Adipocyte (in vitro differentiated cells): ENCODE measurements at regions not wholly inside any gene's neighbourhood (a gene's known extent, or its start where the extent isn't known, plus 50 kb on each side); places are given as distances from the start of the nearest gene placed in this dataset.

Experiments
- DNase-seq: peaks from one replicate; pipeline ENCODE4 v3.0.0-alpha.2; 2015; ENCODE audit warnings: low read depth
- H3K27me3 ChIP-seq: replicated peaks from 2 replicates; pipeline ENCODE4 v1.7.0; 2013; ENCODE audit warnings: mild to moderate bottlenecking, low read length, moderate library complexity; ENCODE audit not compliant: control insufficient read depth, insufficient read depth
- H3K36me3 ChIP-seq: 2 replicates; pipeline ENCODE4 v1.7.0; 2013; ENCODE audit warnings: low read length, mild to moderate bottlenecking, moderate library complexity; ENCODE audit not compliant: control insufficient read depth, insufficient read depth, severe bottlenecking
- H3K4me1 ChIP-seq: 2 replicates; pipeline ENCODE4 v1.7.0; 2013; ENCODE audit warnings: mild to moderate bottlenecking, low read length, moderate library complexity; ENCODE audit not compliant: control insufficient read depth, insufficient read depth
- H3K4me3 ChIP-seq: 2 replicates; pipeline ENCODE4 v1.7.0; 2013; ENCODE audit warnings: mild to moderate bottlenecking, low read length, moderate library complexity
- H3K9ac ChIP-seq: 2 replicates; pipeline ENCODE4 v1.7.0; 2013; ENCODE audit warnings: mild to moderate bottlenecking, low read length, moderate library complexity
- H3K9me3 ChIP-seq: 2 replicates; pipeline ENCODE4 v1.7.0; 2013; ENCODE audit warnings: mild to moderate bottlenecking, low read length, moderate library complexity; ENCODE audit not compliant: control insufficient read depth

DNA sequence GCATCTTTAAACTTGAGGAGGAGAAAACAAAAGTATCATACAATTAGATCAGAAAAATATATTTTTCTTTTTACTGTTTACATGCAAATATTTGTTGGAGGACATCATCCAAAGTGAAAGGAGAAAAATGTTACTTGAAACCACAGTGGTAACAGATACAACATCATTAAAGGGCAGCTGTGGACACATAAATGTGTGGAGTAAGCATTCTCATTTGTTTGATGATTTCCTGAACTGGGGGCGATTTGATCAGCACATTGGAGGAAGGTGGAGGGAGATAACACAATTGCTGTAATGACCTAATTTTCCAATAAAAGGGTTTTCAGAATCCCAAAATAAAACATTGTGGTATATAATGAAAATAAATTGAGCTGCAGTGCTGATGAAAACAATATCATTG lies 314.5 kb upstream of the HS3ST1 start:
- peak; percentile 51 for DNase-seq
- H3K4me3 ChIP-seq: no peak overlapping the region
- H3K4me1 ChIP-seq: peaks cover 13% of the 10 kb centered on the region
- H3K27me3 ChIP-seq: no peaks in the 10 kb centered on the region
- no peaks in the 10 kb centered on the region for H3K36me3 ChIP-seq
- no peak overlapping the region for H3K9ac ChIP-seq
- no peaks in the 10 kb centered on the region for H3K9me3 ChIP-seq

DNA sequence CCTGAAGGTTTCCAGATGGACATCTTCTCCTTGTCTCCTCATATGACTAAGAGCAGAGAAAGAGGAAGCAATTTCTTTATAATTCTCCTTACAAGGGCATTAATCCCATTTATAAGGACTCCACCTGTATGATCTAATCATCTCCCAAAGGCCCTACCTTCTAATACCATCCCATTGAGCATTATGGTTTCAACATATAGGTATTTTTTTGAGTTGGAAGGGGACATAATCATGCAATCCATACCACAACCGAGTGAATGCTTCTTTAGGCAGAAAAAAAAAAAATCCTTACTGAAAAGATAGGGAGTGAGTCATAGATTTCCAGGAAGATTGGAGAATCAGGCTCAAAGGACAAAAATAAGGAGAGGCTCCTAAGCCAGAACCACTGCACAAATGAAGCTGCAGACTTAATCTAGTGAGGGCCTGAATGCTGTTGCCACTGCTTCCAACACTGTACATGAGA lies 312.5 kb upstream of the HS3ST1 start:
- peak; percentile 62 for DNase-seq
- peaks cover 13% of the 10 kb centered on the region for H3K4me1 ChIP-seq
- no peaks in the 10 kb centered on the region for H3K27me3 ChIP-seq
- H3K9ac ChIP-seq: no peak overlapping the region
- no peak overlapping the region for H3K4me3 ChIP-seq
- no peaks in the 10 kb centered on the region for H3K9me3 ChIP-seq
- H3K36me3 ChIP-seq: no peaks in the 10 kb centered on the region

DNA sequence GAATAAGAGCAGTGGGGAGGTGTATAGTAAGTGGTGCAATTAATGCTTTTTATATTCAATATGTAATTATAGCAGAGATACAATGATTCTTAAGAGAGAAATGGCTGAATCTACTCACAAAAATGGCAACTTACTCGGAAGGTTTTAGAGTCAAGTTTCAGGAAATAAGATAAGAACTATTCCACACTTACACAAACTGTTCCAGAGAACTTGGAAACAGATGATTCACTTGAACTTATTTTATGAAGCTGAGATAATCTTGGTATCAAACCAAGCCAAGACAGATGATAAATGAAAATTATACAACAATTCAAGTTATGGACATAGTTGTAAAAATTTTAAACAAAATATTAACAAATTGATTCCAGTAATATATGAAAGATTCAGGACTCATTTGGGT lies 311.3 kb upstream of the HS3ST1 start:
- peak; percentile 30 for DNase-seq
- no peaks in the 10 kb centered on the region for H3K36me3 ChIP-seq
- H3K27me3 ChIP-seq: no peaks in the 10 kb centered on the region
- peaks cover 13% of the 10 kb centered on the region for H3K4me1 ChIP-seq
- H3K4me3 ChIP-seq: no peak overlapping the region
- no peaks in the 10 kb centered on the region for H3K9me3 ChIP-seq
- no peak overlapping the region for H3K9ac ChIP-seq

DNA sequence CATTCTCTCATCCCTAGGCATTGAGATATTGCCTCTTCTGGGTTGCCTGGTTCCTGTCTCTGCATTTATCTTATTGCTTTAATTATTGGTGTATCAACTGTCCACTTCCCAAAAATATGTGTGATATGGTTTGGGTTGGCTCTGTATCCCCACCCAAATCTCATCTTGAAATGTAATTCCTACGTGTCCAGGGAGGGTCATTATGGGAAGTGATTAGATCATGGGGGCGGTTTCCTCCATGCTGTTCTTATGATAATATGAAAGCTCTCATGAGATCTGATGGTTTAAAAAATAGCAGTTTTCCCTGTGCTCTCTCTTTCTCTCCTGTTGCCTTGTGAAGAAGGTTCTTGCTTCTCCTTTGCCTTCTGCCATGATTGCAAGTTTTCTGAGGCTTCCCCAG lies 308.3 kb upstream of the HS3ST1 start:
- H3K27me3 ChIP-seq: no peaks in the 10 kb centered on the region
- no peak for DNase-seq
- H3K4me3 ChIP-seq: no peak overlapping the region
- H3K4me1 ChIP-seq: peaks cover 11% of the 10 kb centered on the region
- H3K9me3 ChIP-seq: no peaks in the 10 kb centered on the region
- no peaks in the 10 kb centered on the region for H3K36me3 ChIP-seq
- no peak overlapping the region for H3K9ac ChIP-seq

DNA sequence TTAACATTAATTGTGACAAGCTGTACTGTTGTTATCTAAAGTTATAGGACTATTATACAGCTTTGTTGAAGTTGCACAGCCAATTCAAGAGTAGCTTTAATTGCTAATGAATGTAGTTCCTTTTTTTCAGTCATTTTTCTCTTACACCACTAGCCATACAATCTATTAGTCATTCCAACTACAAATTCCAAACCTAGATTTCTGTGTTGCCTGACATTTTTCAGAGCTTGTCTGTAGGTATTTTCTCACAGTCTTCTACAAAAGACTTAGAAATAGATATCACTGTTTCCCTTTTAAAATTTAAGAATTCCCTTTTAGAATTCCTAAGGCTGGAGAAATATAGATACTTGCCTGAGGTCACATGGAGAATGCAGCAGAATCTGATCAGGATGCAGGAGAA lies 307.0 kb upstream of the HS3ST1 start:
- H3K9me3 ChIP-seq: no peaks in the 10 kb centered on the region
- H3K36me3 ChIP-seq: no peaks in the 10 kb centered on the region
- H3K27me3 ChIP-seq: no peaks in the 10 kb centered on the region
- H3K4me3 ChIP-seq: no peak overlapping the region
- no peaks in the 10 kb centered on the region for H3K4me1 ChIP-seq
- H3K9ac ChIP-seq: no peak overlapping the region
- no peak for DNase-seq

DNA sequence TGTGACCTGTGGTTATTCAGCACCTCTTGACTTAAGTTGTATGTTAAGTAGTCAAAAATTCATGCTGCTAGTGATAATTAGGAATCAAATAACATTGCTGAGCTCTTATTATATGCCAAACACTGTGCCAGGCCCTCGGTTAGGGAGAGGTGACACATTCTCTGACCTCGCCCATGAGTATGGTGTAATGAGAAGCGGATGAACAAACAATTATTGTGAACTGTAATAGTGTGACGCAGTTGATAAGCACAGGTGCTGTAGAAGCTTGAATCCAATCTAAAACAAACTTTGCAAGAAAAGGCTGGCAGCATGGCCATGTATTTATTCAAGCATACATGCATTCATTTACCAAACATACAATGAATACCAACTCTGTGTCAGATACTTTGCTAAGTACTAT lies 303.5 kb upstream of the HS3ST1 start:
- no peak for DNase-seq
- H3K4me1 ChIP-seq: peaks cover 10% of the 10 kb centered on the region
- no peak overlapping the region for H3K9ac ChIP-seq
- H3K9me3 ChIP-seq: no peaks in the 10 kb centered on the region
- no peak overlapping the region for H3K4me3 ChIP-seq
- no peaks in the 10 kb centered on the region for H3K27me3 ChIP-seq
- no peaks in the 10 kb centered on the region for H3K36me3 ChIP-seq

DNA sequence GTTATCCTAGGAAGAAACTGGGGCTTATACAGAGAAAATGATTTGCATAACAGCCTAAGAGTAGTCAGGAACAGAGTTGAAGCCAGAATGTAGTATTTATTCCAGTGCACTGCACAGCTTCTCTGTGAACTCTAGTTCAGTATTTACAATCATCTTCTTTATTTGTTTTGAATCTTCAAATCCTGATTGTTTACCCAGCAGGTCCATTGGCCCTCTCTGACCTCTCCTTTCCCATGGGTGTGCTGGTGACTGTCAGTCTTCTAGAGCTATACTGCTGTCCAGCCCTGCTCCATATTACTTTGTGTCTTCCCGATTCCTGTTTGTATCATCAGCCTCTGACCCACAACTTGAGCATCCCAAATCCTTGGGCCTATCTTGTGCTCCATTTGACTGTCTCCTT lies 301.9 kb upstream of the HS3ST1 start:
- Histone ChIP-seq H3K9me3 (peaks cover 3% of the 10 kb centered on the region), H3K27me3 (no peaks in the 10 kb centered on the region), H3K4me1 (peaks cover 10% of the 10 kb centered on the region), H3K36me3 (no peaks in the 10 kb centered on the region), H3K9ac (no peak overlapping the region), H3K4me3 (no peak overlapping the region)
- no peak for DNase-seq

DNA sequence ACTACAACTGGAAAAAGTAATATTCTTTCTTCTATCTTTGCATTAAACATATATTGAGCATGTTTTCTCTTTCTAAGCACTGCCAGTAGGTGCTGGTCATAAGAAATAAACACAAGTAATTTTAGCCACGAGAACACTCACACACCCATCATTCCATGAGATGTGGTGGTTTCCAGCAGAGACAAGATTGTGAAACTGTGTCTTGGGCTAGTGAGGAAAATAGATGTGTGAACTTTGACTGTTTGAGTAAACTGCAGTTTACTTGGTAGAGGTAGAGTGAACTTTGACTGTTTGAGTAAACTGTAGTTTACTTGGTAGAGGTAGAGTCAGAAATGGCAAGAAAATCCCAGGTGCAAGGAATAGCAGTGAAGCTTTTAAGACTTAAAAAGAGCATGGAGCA lies 300.9 kb upstream of the HS3ST1 start:
- DNase-seq: peak; percentile 75
- Histone ChIP-seq H3K4me3 (no peak overlapping the region), H3K36me3 (no peaks in the 10 kb centered on the region), H3K27me3 (no peaks in the 10 kb centered on the region), H3K4me1 (peaks cover 10% of the 10 kb centered on the region), H3K9me3 (peaks cover 3% of the 10 kb centered on the region), H3K9ac (no peak overlapping the region)

DNA sequence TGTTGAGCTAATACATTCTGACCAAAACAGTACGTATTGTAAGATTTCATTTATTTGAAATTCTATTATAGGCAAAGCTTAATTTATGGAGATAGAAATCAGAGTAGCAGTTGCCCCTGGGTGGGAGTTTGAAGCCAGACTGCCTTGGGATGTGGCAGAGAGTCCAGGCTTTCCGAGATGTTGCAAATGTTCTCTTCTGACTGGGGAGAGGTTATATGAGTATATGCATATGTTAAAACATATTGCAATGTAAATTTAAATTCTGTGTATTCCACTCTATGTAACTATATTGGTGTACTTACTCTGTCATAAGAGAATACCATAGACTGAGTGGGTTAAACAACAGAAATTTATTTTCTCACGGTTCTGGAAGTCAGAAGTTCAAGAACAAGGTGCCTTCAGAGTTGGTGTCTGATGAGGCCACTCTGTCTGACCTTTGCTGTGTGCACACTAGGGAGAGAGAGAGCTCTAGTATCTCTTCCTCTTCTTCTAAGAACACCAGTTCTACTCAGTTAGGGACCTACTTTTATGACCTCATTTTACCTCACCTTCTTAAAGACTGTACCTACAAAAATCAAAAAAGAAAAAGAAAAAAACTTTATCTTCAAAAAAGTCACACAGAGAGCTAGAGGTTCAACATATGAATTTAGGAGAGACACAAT lies 299.3 kb upstream of the HS3ST1 start:
- Histone ChIP-seq H3K4me3 (no peak overlapping the region), H3K9ac (no peak overlapping the region), H3K27me3 (no peaks in the 10 kb centered on the region), H3K9me3 (peaks cover 3% of the 10 kb centered on the region), H3K36me3 (no peaks in the 10 kb centered on the region), H3K4me1 (peaks cover 10% of the 10 kb centered on the region)
- DNase-seq: no peak

DNA sequence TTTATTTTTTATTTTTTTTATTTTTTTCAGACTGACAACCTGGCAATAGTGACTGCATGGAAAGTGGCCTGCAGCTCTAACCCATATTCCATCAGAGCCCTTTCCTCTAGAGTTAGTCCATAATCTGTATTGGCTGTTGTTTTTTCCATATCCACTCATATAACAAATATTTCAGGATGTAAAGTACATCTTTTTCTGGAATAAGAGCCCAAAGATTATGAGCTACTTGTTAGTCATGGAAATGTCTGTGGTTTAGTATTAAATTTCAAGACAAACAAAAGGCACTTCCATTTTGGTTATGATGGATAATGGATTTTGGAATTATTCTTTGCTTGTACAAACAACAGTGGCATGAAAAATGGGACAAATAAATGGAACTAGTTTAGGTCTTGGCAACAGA lies 296.0 kb upstream of the HS3ST1 start:
- Histone ChIP-seq H3K36me3 (no peaks in the 10 kb centered on the region), H3K9me3 (peaks cover 3% of the 10 kb centered on the region), H3K9ac (no peak overlapping the region), H3K4me1 (peaks cover 7% of the 10 kb centered on the region), H3K4me3 (no peak overlapping the region), H3K27me3 (no peaks in the 10 kb centered on the region)
- peak; percentile 67 for DNase-seq

DNA sequence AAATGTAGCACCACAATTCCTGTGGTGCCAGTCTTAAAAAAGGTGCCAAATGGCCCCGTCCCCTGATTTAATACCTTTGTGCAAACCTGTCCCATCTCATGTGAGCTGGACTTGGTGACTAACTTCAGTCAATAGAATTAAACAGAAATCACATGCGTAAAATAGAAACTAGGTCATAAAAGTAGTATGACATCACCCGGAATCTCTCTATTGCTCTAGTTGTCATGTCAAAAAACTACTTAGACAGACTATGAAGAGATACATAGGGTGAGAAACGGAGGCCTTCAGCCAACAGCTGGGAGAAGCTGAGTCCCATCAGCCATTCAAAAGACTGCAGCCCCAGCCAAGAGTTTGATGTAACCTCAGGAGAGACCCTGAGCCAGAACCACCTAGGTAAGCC lies 293.5 kb upstream of the HS3ST1 start:
- no peaks in the 10 kb centered on the region for H3K36me3 ChIP-seq
- H3K9me3 ChIP-seq: peaks cover 3% of the 10 kb centered on the region
- DNase-seq: no peak
- H3K9ac ChIP-seq: no peak overlapping the region
- no peaks in the 10 kb centered on the region for H3K4me1 ChIP-seq
- H3K27me3 ChIP-seq: no peaks in the 10 kb centered on the region
- no peak overlapping the region for H3K4me3 ChIP-seq

DNA sequence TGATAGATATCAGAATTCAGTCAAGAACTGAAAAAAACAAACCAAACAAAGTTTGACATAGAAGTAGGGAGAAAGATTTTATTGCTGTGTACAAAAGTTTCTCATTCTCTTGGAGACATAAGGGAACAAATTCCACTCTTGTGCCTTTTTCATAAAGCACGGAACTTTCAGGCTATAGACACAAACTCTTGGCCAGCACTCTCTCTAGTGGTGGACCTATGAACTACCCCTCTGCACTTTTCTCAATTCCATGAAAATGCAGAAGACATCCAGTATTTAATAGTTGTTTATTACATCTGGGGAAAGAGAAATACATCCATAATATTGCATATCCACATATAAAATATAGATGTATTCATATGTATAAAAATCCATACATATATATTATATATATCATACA lies 291.6 kb upstream of the HS3ST1 start:
- Histone ChIP-seq H3K9ac (no peak overlapping the region), H3K27me3 (no peaks in the 10 kb centered on the region), H3K4me3 (no peak overlapping the region), H3K4me1 (no peaks in the 10 kb centered on the region), H3K36me3 (no peaks in the 10 kb centered on the region), H3K9me3 (no peaks in the 10 kb centered on the region)
- DNase-seq: peak; percentile 81
